ENCODE measurements at regions not wholly inside any gene's neighbourhood (a gene's known extent, or its start where the extent isn't known, plus 50 kb on each side); places are given as distances from the start of the nearest gene placed in this dataset.

DNA sequence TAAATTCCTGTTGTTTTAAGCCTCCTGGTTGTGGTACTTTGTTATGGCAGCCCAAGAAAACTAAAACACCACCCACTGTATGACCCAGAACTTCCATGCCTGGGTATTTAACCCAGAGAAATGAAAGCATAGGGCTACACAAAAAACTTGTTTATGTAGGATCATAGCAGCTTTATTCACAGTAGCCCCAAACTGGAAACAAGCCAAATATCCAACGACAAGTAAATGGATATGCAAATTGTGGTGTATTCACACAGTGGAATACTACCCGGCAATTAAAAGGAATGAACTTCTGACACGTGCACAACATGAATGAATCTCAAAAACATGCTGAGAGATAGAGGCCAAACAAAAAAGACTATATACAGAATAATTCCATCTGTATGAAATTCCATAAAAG, 62.2 kb upstream of the NAV2 start:
- no peak overlapping the region for H2BK5ac ChIP-seq (ENCODE audit: low read length)
- H2BK15ac ChIP-seq (ENCODE audit: low read length) = no peak overlapping the region
- H4K91ac ChIP-seq (ENCODE audit: low read depth, low read length, poor library complexity) = no peak overlapping the region
- H3K27ac ChIP-seq (replicated peaks; ENCODE audit: low read length) = no peak overlapping the region
- H3K4me2 ChIP-seq (ENCODE audit: insufficient read depth, low read length, poor library complexity, severe bottlenecking) = no peak overlapping the region
- no peak overlapping the region for H3K14ac ChIP-seq (ENCODE audit: low read length)
- H3K4me1 ChIP-seq (ENCODE audit: control insufficient read depth in 2 of 2, insufficient read depth in 1 of 2, low read depth in 1 of 2, low read length in 2 of 2) = peaks cover 0 to 20% of the 10 kb centered on the region in 2 donors
- no peak overlapping the region for H2BK12ac ChIP-seq (ENCODE audit: low read length)
- WGBS, 2 donors (ENCODE audit: extremely low coverage in 2 of 2, insufficient read length in 2 of 2, insufficient replicate concordance in 1 of 2) = no CpG with 5 or more reads among the region's 3 CpGs
- H3K27me3 ChIP-seq (ENCODE audit: control insufficient read depth in 3 of 3, insufficient read depth in 3 of 3, low read depth in 1 of 3, low read length in 3 of 3) = no peaks in the 10 kb centered on the region
- H4K8ac ChIP-seq (ENCODE audit: low read depth, low read length) = no peak overlapping the region
- no peak overlapping the region for H3K4me3 ChIP-seq (ENCODE audit: low read length in 2 of 2)
- H2BK120ac ChIP-seq (ENCODE audit: low read depth, low read length) = no peak overlapping the region
- H3K23ac ChIP-seq (ENCODE audit: low read depth, low read length, poor library complexity) = no peak overlapping the region
- H3K18ac ChIP-seq (ENCODE audit: low read length) = no peak overlapping the region
- H3K9ac ChIP-seq (ENCODE audit: low read depth, low read length, poor library complexity) = no peak overlapping the region
- no peaks in the 10 kb centered on the region for H3K9me3 ChIP-seq (replicated peaks in 1 of 2; ENCODE audit: control insufficient read depth in 2 of 2, insufficient read depth in 1 of 2, low read depth in 1 of 2, low read length in 2 of 2)
- H3K4ac ChIP-seq (ENCODE audit: low read length) = no peak overlapping the region
- H2AFZ ChIP-seq (ENCODE audit: low read length) = no peak overlapping the region
- no peak for DNase-seq (ENCODE audit: low spot score)
- H2AK5ac ChIP-seq (ENCODE audit: low read depth, low read length) = no peak overlapping the region
- H3K36me3 ChIP-seq (replicated peaks in 1 of 2; ENCODE audit: control insufficient read depth in 2 of 2, insufficient read depth in 2 of 2, low read length in 2 of 2) = no peaks in the 10 kb centered on the region
- H3K79me1 ChIP-seq (ENCODE audit: low read depth, low read length) = no peaks in the 10 kb centered on the region

- no peak overlapping the region for H3K4ac ChIP-seq (ENCODE audit: low read length)
- DNase-seq (ENCODE audit: low spot score) = no peak
- no peaks in the 10 kb centered on the region for H3K79me1 ChIP-seq (ENCODE audit: low read depth, low read length)
- no peak overlapping the region for H4K91ac ChIP-seq (ENCODE audit: low read depth, low read length, poor library complexity)
- H3K36me3 ChIP-seq (replicated peaks in 1 of 2; ENCODE audit: control insufficient read depth in 2 of 2, insufficient read depth in 2 of 2, low read length in 2 of 2) = no peaks in the 10 kb centered on the region
- H3K9me3 ChIP-seq (replicated peaks in 1 of 2; ENCODE audit: control insufficient read depth in 2 of 2, insufficient read depth in 1 of 2, low read depth in 1 of 2, low read length in 2 of 2) = no peaks in the 10 kb centered on the region
- no peak overlapping the region for H3K14ac ChIP-seq (ENCODE audit: low read length)
- no peak overlapping the region for H2BK15ac ChIP-seq (ENCODE audit: low read length)
- H2BK120ac ChIP-seq (ENCODE audit: low read depth, low read length) = no peak overlapping the region
- no peak overlapping the region for H4K8ac ChIP-seq (ENCODE audit: low read depth, low read length)
- no peak overlapping the region for H2BK12ac ChIP-seq (ENCODE audit: low read length)
- H3K27ac ChIP-seq (replicated peaks; ENCODE audit: low read length) = no peak overlapping the region
- no CpG with 5 or more reads among the region's 4 CpGs for WGBS, 2 donors (ENCODE audit: extremely low coverage in 2 of 2, insufficient read length in 2 of 2, insufficient replicate concordance in 1 of 2)
- no peaks in the 10 kb centered on the region for H3K27me3 ChIP-seq (ENCODE audit: control insufficient read depth in 3 of 3, insufficient read depth in 3 of 3, low read depth in 1 of 3, low read length in 3 of 3)
- H2BK5ac ChIP-seq (ENCODE audit: low read length) = no peak overlapping the region
- H2AFZ ChIP-seq (ENCODE audit: low read length) = no peak overlapping the region
- no peak overlapping the region for H3K9ac ChIP-seq (ENCODE audit: low read depth, low read length, poor library complexity)
- H3K4me1 ChIP-seq (ENCODE audit: control insufficient read depth in 2 of 2, insufficient read depth in 1 of 2, low read depth in 1 of 2, low read length in 2 of 2) = peaks cover 0 to 20% of the 10 kb centered on the region in 2 donors
- no peak overlapping the region for H3K4me3 ChIP-seq (ENCODE audit: low read length in 2 of 2)
- no peak overlapping the region for H3K4me2 ChIP-seq (ENCODE audit: insufficient read depth, low read length, poor library complexity, severe bottlenecking)
- H2AK5ac ChIP-seq (ENCODE audit: low read depth, low read length) = no peak overlapping the region
- no peak overlapping the region for H3K23ac ChIP-seq (ENCODE audit: low read depth, low read length, poor library complexity)
- no peak overlapping the region for H3K18ac ChIP-seq (ENCODE audit: low read length)
Observed at GRCh38 chr11:19649751-19650150, 62.9 kb upstream of the NAV2 start.

DNA sequence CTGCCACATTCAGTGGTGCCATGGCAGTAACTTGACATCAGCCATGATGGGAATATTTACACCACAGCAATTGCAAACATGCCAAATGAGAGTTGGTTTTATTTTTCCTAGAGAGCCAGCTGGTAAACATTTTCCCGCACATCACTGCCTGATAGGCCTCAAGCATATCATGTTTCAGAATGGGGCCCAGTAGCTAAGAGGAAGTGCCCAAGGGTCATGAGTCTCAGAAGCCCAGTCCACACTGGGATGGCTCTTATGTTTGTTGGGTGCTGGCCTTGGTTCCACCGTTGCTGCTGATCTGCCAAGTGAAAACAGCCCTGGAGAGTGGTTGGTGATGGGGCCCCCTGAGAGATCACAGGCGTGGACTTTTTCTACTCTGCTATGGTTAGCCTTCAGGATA, 64.3 kb upstream of the NAV2 start:
- no CpG with 5 or more reads among the region's 3 CpGs for WGBS, 2 donors (ENCODE audit: extremely low coverage in 2 of 2, insufficient read length in 2 of 2, insufficient replicate concordance in 1 of 2)

GRCh38 chr11:19647816-19648215, 64.8 kb upstream of the NAV2 start:
- Histone ChIP-seq H2AFZ (ENCODE audit: low read length) (no peak overlapping the region), H3K4me2 (ENCODE audit: insufficient read depth, low read length, poor library complexity, severe bottlenecking) (no peak overlapping the region), H3K4me3 (ENCODE audit: low read length in 2 of 2) (no peak overlapping the region), H3K36me3 (replicated peaks in 1 of 2; ENCODE audit: control insufficient read depth in 2 of 2, insufficient read depth in 2 of 2, low read length in 2 of 2) (no peaks in the 10 kb centered on the region), H3K14ac (ENCODE audit: low read length) (no peak overlapping the region), H3K4me1 (ENCODE audit: control insufficient read depth in 2 of 2, insufficient read depth in 1 of 2, low read depth in 1 of 2, low read length in 2 of 2) (peaks cover 0 to 18% of the 10 kb centered on the region in 2 donors), H3K18ac (ENCODE audit: low read length) (no peak overlapping the region), H2AK5ac (ENCODE audit: low read depth, low read length) (no peak overlapping the region), H3K27me3 (ENCODE audit: control insufficient read depth in 3 of 3, insufficient read depth in 3 of 3, low read depth in 1 of 3, low read length in 3 of 3) (no peaks in the 10 kb centered on the region), H2BK120ac (ENCODE audit: low read depth, low read length) (no peak overlapping the region), H2BK12ac (ENCODE audit: low read length) (no peak overlapping the region), H3K4ac (ENCODE audit: low read length) (no peak overlapping the region), H3K9ac (ENCODE audit: low read depth, low read length, poor library complexity) (no peak overlapping the region), H4K91ac (ENCODE audit: low read depth, low read length, poor library complexity) (no peak overlapping the region), H4K8ac (ENCODE audit: low read depth, low read length) (no peak overlapping the region), H3K27ac (replicated peaks; ENCODE audit: low read length) (no peak overlapping the region), H3K23ac (ENCODE audit: low read depth, low read length, poor library complexity) (no peak overlapping the region), H3K79me1 (ENCODE audit: low read depth, low read length) (no peaks in the 10 kb centered on the region), H2BK15ac (ENCODE audit: low read length) (no peak overlapping the region), H2BK5ac (ENCODE audit: low read length) (no peak overlapping the region), H3K9me3 (replicated peaks in 1 of 2; ENCODE audit: control insufficient read depth in 2 of 2, insufficient read depth in 1 of 2, low read depth in 1 of 2, low read length in 2 of 2) (no peaks in the 10 kb centered on the region)
- DNase-seq (ENCODE audit: low spot score) = no peak
- WGBS, 2 donors (ENCODE audit: extremely low coverage in 2 of 2, insufficient read length in 2 of 2, insufficient replicate concordance in 1 of 2) = no CpG with 5 or more reads among the region's 3 CpGs

More for the DNA sequence above, 64.3 kb upstream of the NAV2 start:
- Histone ChIP-seq H2BK15ac (ENCODE audit: low read length) (no peak overlapping the region), H2AFZ (ENCODE audit: low read length) (no peak overlapping the region), H3K23ac (ENCODE audit: low read depth, low read length, poor library complexity) (no peak overlapping the region), H3K18ac (ENCODE audit: low read length) (no peak overlapping the region), H3K27me3 (ENCODE audit: control insufficient read depth in 3 of 3, insufficient read depth in 3 of 3, low read depth in 1 of 3, low read length in 3 of 3) (no peaks in the 10 kb centered on the region), H3K36me3 (replicated peaks in 1 of 2; ENCODE audit: control insufficient read depth in 2 of 2, insufficient read depth in 2 of 2, low read length in 2 of 2) (no peaks in the 10 kb centered on the region), H3K14ac (ENCODE audit: low read length) (no peak overlapping the region), H2BK120ac (ENCODE audit: low read depth, low read length) (no peak overlapping the region), H3K4me3 (ENCODE audit: low read length in 2 of 2) (no peak overlapping the region), H4K8ac (ENCODE audit: low read depth, low read length) (no peak overlapping the region), H2AK5ac (ENCODE audit: low read depth, low read length) (no peak overlapping the region), H3K79me1 (ENCODE audit: low read depth, low read length) (no peaks in the 10 kb centered on the region), H3K4me1 (ENCODE audit: control insufficient read depth in 2 of 2, insufficient read depth in 1 of 2, low read depth in 1 of 2, low read length in 2 of 2) (peaks cover 0 to 20% of the 10 kb centered on the region in 2 donors), H3K4me2 (ENCODE audit: insufficient read depth, low read length, poor library complexity, severe bottlenecking) (no peak overlapping the region), H2BK12ac (ENCODE audit: low read length) (no peak overlapping the region), H3K9me3 (replicated peaks in 1 of 2; ENCODE audit: control insufficient read depth in 2 of 2, insufficient read depth in 1 of 2, low read depth in 1 of 2, low read length in 2 of 2) (no peaks in the 10 kb centered on the region), H3K9ac (ENCODE audit: low read depth, low read length, poor library complexity) (no peak overlapping the region), H3K4ac (ENCODE audit: low read length) (no peak overlapping the region), H3K27ac (replicated peaks; ENCODE audit: low read length) (no peak overlapping the region), H4K91ac (ENCODE audit: low read depth, low read length, poor library complexity) (no peak overlapping the region), H2BK5ac (ENCODE audit: low read length) (no peak overlapping the region)
- DNase-seq (ENCODE audit: low spot score) = no peak

All from neuronal stem cell (in vitro differentiated cells).